Anterior cingulate cortex (tissue), 58 donors: ENCODE measurements at regions not wholly inside any gene's neighbourhood (a gene's known extent, or its start where the extent isn't known, plus 50 kb on each side); places are given as distances from the start of the nearest gene placed in this dataset.

ENCODE experiments used
- DNase-seq, 58 donors: peaks; one replicate each; lab custom pipeline; 2025; lab: John Stamatoyannopoulos, UW

- no peak for DNase-seq
Measured at GRCh38 chr2:7969756-7970515, 711.9 kb upstream of the ID2 start.

GRCh38 chr2:7971248-7971647 is 710.6 kb upstream of the ID2 start:
- DNase-seq: no peak

- DNase-seq: no peak
Measured at GRCh38 chr2:7971841-7972240, 710.0 kb upstream of the ID2 start.

GRCh38 chr2:7972670-7973069 is 709.2 kb upstream of the ID2 start:
- DNase-seq: no peak

- no peak for DNase-seq
Measured at GRCh38 chr2:7973801-7974480, 707.9 kb upstream of the ID2 start.

- DNase-seq: no peak
Measured at GRCh38 chr2:7974936-7975335, 706.9 kb upstream of the ID2 start.

GRCh38 chr2:7976206-7976605 is 705.6 kb upstream of the ID2 start:
- DNase-seq: no peak

- DNase-seq: no peak
Measured at GRCh38 chr2:7977981-7978380, 703.9 kb upstream of the ID2 start.

- DNase-seq: no peak
Measured at GRCh38 chr2:7982054-7982453, 699.8 kb upstream of the ID2 start.

GRCh38 chr2:7983451-7983850 is 698.4 kb upstream of the ID2 start:
- no peak for DNase-seq

GRCh38 chr2:7983912-7984311 is 697.9 kb upstream of the ID2 start:
- no peak for DNase-seq

- DNase-seq: no peak
Measured at GRCh38 chr2:7984693-7985353, 697.0 kb upstream of the ID2 start.

GRCh38 chr2:7986431-7986830 is 695.4 kb upstream of the ID2 start:
- no peak for DNase-seq

- no peak for DNase-seq
Measured at GRCh38 chr2:7987992-7988391, 693.9 kb upstream of the ID2 start.

- DNase-seq: no peak
Measured at GRCh38 chr2:7988440-7988839, 693.4 kb upstream of the ID2 start.

GRCh38 chr2:7989823-7990222 is 692.0 kb upstream of the ID2 start:
- DNase-seq: no peak

GRCh38 chr2:7992612-7993602 is 688.9 kb upstream of the ID2 start:
- DNase-seq: no peak

GRCh38 chr2:7994397-7994951 is 687.4 kb upstream of the ID2 start:
- no peak for DNase-seq

GRCh38 chr2:7997279-7997678 is 684.6 kb upstream of the ID2 start:
- no peak for DNase-seq
